Neural progenitor cell (in vitro differentiated cells): ENCODE measurements at regions not wholly inside any gene's neighbourhood (a gene's known extent, or its start where the extent isn't known, plus 50 kb on each side); places are given as distances from the start of the nearest gene placed in this dataset.

Source experiments
- DNase-seq: peaks from one replicate; pipeline ENCODE4 v3.0.0-alpha.2; 2016; ENCODE audit warnings: low spot score
- H2AFZ ChIP-seq: fragments of 200-600 bp; sonication (generic); replicated peaks from 2 replicates; pipeline ENCODE4 v1.6.1; 2016; ENCODE audit warnings: antibody characterized with exemption
- H3F3A ChIP-seq: fragments of 200-600 bp; sonication (generic); 2 replicates; pipeline ENCODE4 v1.6.1; 2016; ENCODE audit warnings: antibody characterized with exemption, low read depth
- H3K27ac ChIP-seq: fragments of 200-600 bp; sonication (generic); 2 replicates; pipeline ENCODE4 v1.5.1; 2016; ENCODE audit warnings: mild to moderate bottlenecking
- H3K27me3 ChIP-seq: fragments of 200-600 bp; sonication (generic); 2 replicates; pipeline ENCODE4 v1.6.1; 2016; ENCODE audit warnings: mild to moderate bottlenecking, moderate library complexity
- H3K36me3 ChIP-seq: fragments of 200-600 bp; sonication (generic); 2 replicates; pipeline ENCODE4 v1.5.1; 2016
- H3K4me1 ChIP-seq: fragments of 200-600 bp; sonication (generic); 2 replicates; pipeline ENCODE4 v1.6.1; 2016; ENCODE audit warnings: mixed run types
- H3K4me2 ChIP-seq: fragments of 200-600 bp; sonication (generic); 2 replicates; pipeline ENCODE4 v1.6.1; 2016
- H3K4me3 ChIP-seq: fragments of 200-600 bp; sonication (generic); 2 replicates; pipeline ENCODE4 v1.5.1; 2016
- H3K79me2 ChIP-seq: fragments of 200-600 bp; sonication (generic); 2 replicates; pipeline ENCODE4 v1.6.1; 2016; ENCODE audit warnings: low read depth
- H3K9ac ChIP-seq: fragments of 200-600 bp; sonication (generic); 2 replicates; pipeline ENCODE4 v1.6.1; 2016
- H3K9me3 ChIP-seq: fragments of 200-600 bp; sonication (generic); 2 replicates; pipeline ENCODE4 v1.5.1; 2016; ENCODE audit warnings: low read depth
- H4K20me1 ChIP-seq: fragments of 200-600 bp; sonication (generic); 2 replicates; pipeline ENCODE4 v1.6.1; 2016; ENCODE audit warnings: low read depth
- H3K27ac Mint-ChIP-seq: 3 replicates; pipeline ENCODE4 v1.8.0; 2021; ENCODE audit warnings: mixed read lengths
- H3K27me3 Mint-ChIP-seq: 2 replicates; pipeline ENCODE4 v1.8.0; 2022; ENCODE audit warnings: low read depth, mild to moderate bottlenecking, inconsistent platforms, moderate library complexity, mixed read lengths; ENCODE audit not compliant: insufficient read depth
- H3K36me3 Mint-ChIP-seq: 3 replicates; pipeline ENCODE4 v1.8.0; 2021; ENCODE audit warnings: mixed read lengths
- H3K4me1 Mint-ChIP-seq: 3 replicates; pipeline ENCODE4 v1.8.0; 2021; ENCODE audit warnings: mixed read lengths
- H3K4me3 Mint-ChIP-seq: 3 replicates; pipeline ENCODE4 v1.8.0; 2021; ENCODE audit warnings: mild to moderate bottlenecking, moderate library complexity, mixed read lengths
- H3K9me3 Mint-ChIP-seq: 3 replicates; pipeline ENCODE4 v1.8.0; 2020; ENCODE audit warnings: mixed read lengths
- CTCF ChIP-seq: fragments of 200-600 bp; sonication (generic); IDR thresholded peaks from 2 replicates; pipeline ENCODE4 v1.5.1; 2017; ENCODE audit warnings: antibody characterized with exemption, mild to moderate bottlenecking
- EZH2 ChIP-seq: fragments of 200-600 bp; sonication (generic); IDR thresholded peaks from 2 replicates; pipeline ENCODE4 v1.6.1; 2017; ENCODE audit warnings: antibody characterized with exemption, mild to moderate bottlenecking, moderate library complexity
- EZH2phosphoT487 ChIP-seq: fragments of 200-600 bp; sonication (generic); IDR thresholded peaks from 2 replicates; pipeline ENCODE4 v1.6.1; 2017; ENCODE audit warnings: antibody characterized with exemption

GRCh38 chr9:1708219-1708618 is 306.9 kb upstream of the SMARCA2 start:
- Mint-ChIP-seq H3K36me3 (no peaks in the 10 kb centered on the region), H3K27ac (no peak overlapping the region)
- no peaks in the 10 kb centered on the region for H3K36me3 ChIP-seq

DNA sequence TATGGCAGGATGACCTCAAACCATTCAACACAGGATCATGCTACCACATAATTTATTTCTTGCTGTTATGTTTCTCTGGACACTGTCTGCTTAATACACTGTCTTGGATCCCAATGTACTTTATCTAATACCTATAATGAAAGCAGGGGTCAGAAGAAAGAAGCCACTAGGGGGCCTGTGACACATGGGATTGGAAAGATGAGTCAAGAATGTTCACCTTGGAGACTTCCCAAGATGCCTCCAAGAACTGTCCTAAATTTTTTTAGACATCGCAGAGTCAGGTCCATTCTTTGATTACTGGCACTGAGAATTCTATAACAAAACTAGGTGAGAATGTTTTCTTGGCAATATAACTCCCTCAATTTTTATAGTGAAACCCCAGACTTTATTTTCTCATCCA is 305.8 kb upstream of the SMARCA2 start:
- peak; percentile 34 for TF ChIP-seq CTCF
- TF ChIP-seq EZH2phosphoT487 = no peak
- no peak for TF ChIP-seq EZH2
- H3K9me3 Mint-ChIP-seq = no peaks in the 10 kb centered on the region
- no peak overlapping the region for H2AFZ ChIP-seq
- H3K9ac ChIP-seq = no peak overlapping the region
- no peak overlapping the region for H3K27ac ChIP-seq
- no peaks in the 10 kb centered on the region for H3K27me3 Mint-ChIP-seq
- H3K4me3 ChIP-seq = no peak overlapping the region
- no peak overlapping the region for H3K4me3 Mint-ChIP-seq
- no peaks in the 10 kb centered on the region for H3F3A ChIP-seq
- no peaks in the 10 kb centered on the region for H3K36me3 Mint-ChIP-seq
- H3K4me1 Mint-ChIP-seq = no peaks in the 10 kb centered on the region
- DNase-seq = peak; percentile 7
- no peaks in the 10 kb centered on the region for H3K79me2 ChIP-seq
- H4K20me1 ChIP-seq = no peaks in the 10 kb centered on the region
- H3K9me3 ChIP-seq = no peaks in the 10 kb centered on the region
- H3K27ac Mint-ChIP-seq = no peak overlapping the region
- H3K4me2 ChIP-seq = no peak overlapping the region
- no peaks in the 10 kb centered on the region for H3K4me1 ChIP-seq
- no peaks in the 10 kb centered on the region for H3K27me3 ChIP-seq
- no peaks in the 10 kb centered on the region for H3K36me3 ChIP-seq

More at GRCh38 chr9:1708219-1708618, 306.9 kb upstream of the SMARCA2 start:
- Histone ChIP-seq H3F3A (no peaks in the 10 kb centered on the region), H4K20me1 (no peaks in the 10 kb centered on the region), H3K9ac (no peak overlapping the region), H3K4me1 (no peaks in the 10 kb centered on the region), H3K27me3 (no peaks in the 10 kb centered on the region), H3K9me3 (no peaks in the 10 kb centered on the region), H3K27ac (no peak overlapping the region), H2AFZ (no peak overlapping the region), H3K4me3 (no peak overlapping the region), H3K4me2 (no peak overlapping the region), H3K79me2 (no peaks in the 10 kb centered on the region)
- Mint-ChIP-seq H3K9me3 (no peaks in the 10 kb centered on the region), H3K27me3 (no peaks in the 10 kb centered on the region), H3K4me1 (no peaks in the 10 kb centered on the region), H3K4me3 (no peak overlapping the region)
- no peak for DNase-seq
- TF ChIP-seq EZH2 (no peak), CTCF (no peak), EZH2phosphoT487 (no peak)

GRCh38 chr9:1712861-1713450 is 302.2 kb upstream of the SMARCA2 start:
- Mint-ChIP-seq H3K4me1 (no peaks in the 10 kb centered on the region), H3K27ac (no peak overlapping the region)
- no peak overlapping the region for H3K4me2 ChIP-seq

GRCh38 chr9:1713841-1714240 is 301.3 kb upstream of the SMARCA2 start:
- Mint-ChIP-seq H3K36me3 (no peaks in the 10 kb centered on the region), H3K27ac (no peak overlapping the region), H3K4me3 (no peak overlapping the region), H3K9me3 (no peaks in the 10 kb centered on the region), H3K4me1 (no peaks in the 10 kb centered on the region), H3K27me3 (no peaks in the 10 kb centered on the region)
- no peaks in the 10 kb centered on the region for H4K20me1 ChIP-seq
- no peak for DNase-seq
- no peak overlapping the region for H2AFZ ChIP-seq
- H3K9ac ChIP-seq = no peak overlapping the region
- H3K9me3 ChIP-seq = no peaks in the 10 kb centered on the region
- H3K4me3 ChIP-seq = no peak overlapping the region
- H3K4me2 ChIP-seq = no peak overlapping the region
- no peak for TF ChIP-seq EZH2phosphoT487
- no peak for TF ChIP-seq EZH2
- TF ChIP-seq CTCF = no peak
- no peaks in the 10 kb centered on the region for H3K4me1 ChIP-seq
- H3K36me3 ChIP-seq = no peaks in the 10 kb centered on the region
- no peaks in the 10 kb centered on the region for H3K79me2 ChIP-seq
- H3K27ac ChIP-seq = no peak overlapping the region
- no peaks in the 10 kb centered on the region for H3K27me3 ChIP-seq
- H3F3A ChIP-seq = no peaks in the 10 kb centered on the region

More at GRCh38 chr9:1712861-1713450, 302.2 kb upstream of the SMARCA2 start:
- Mint-ChIP-seq H3K4me3 (no peak overlapping the region), H3K36me3 (no peaks in the 10 kb centered on the region), H3K9me3 (no peaks in the 10 kb centered on the region), H3K27me3 (no peaks in the 10 kb centered on the region)
- H2AFZ ChIP-seq = no peak overlapping the region
- DNase-seq = no peak
- no peaks in the 10 kb centered on the region for H3K36me3 ChIP-seq
- H3K9me3 ChIP-seq = no peaks in the 10 kb centered on the region
- H3K9ac ChIP-seq = no peak overlapping the region
- H3K27ac ChIP-seq = no peak overlapping the region
- H4K20me1 ChIP-seq = no peaks in the 10 kb centered on the region
- no peaks in the 10 kb centered on the region for H3K27me3 ChIP-seq
- H3K4me1 ChIP-seq = no peaks in the 10 kb centered on the region
- H3K4me3 ChIP-seq = no peak overlapping the region
- no peaks in the 10 kb centered on the region for H3K79me2 ChIP-seq
- TF ChIP-seq EZH2phosphoT487 = no peak
- H3F3A ChIP-seq = no peaks in the 10 kb centered on the region
